Choroid plexus epithelial cell (primary cell): ENCODE measurements at regions not wholly inside any gene's neighbourhood (a gene's known extent, or its start where the extent isn't known, plus 50 kb on each side); places are given as distances from the start of the nearest gene placed in this dataset.

Experiments used
- DNase-seq: peaks from one replicate; pipeline ENCODE4 v3.0.0-alpha.2; 2010; ENCODE audit warnings: low read depth
- H3K4me3 ChIP-seq: 2 replicates; pipeline ENCODE4 v1.5.1; 2011; ENCODE audit warnings: low read depth, mild to moderate bottlenecking, control low read depth, low read length, moderate library complexity
- CTCF ChIP-seq: conservative IDR thresholded peaks from 2 replicates; pipeline ENCODE4 v1.5.1; 2011; ENCODE audit warnings: low read depth, mild to moderate bottlenecking, control low read depth, inconsistent platforms, low read length, moderate library complexity

DNA sequence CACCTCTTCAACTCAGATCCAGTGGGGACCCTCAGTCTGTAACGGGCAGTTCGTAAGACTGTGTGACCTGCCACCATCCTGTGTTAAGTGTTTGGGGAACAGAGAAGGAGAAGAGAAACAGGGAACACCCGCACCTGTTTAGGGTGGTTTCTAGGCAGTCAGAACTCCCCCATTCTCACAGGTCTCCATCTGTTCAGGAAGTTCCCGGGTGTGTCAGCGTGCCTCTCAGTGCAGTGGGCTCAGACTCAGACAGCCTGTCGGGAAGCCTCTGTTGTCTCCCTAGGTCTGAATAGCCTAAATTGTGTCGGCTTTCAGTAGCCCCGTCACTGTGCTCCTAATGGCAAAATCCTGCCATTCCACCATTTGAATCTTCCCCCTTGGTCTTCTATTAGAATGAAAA is 256.6 kb downstream of the LOXHD1 start:
- TF ChIP-seq CTCF, result no peak
- no peak overlapping the region for H3K4me3 ChIP-seq
- DNase-seq, result no peak

GRCh38 chr18:46401486-46402070 is 255.4 kb downstream of the LOXHD1 start:
- no peak overlapping the region for H3K4me3 ChIP-seq
- peak; percentile 37 for DNase-seq
- TF ChIP-seq CTCF, result no peak

DNA sequence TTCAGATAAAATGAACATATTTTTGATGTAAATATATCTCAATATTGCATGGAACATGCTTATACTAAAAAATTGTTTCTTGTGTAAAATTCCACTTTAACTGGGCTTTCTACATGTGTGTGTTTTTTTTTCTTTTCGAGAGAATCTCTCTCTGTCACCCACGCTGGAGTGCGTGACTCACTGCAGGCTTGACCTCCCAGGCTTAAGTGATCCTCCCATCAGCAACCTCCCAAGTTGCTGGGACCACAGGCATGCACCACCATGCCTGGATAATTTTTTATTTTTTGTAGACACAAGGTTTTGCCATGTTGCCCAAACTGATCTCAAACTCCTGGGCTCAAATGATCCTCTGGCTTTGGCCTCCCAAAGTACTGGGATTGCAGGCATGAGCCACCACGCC is 254.6 kb downstream of the LOXHD1 start:
- H3K4me3 ChIP-seq, result no peak overlapping the region
- no peak for TF ChIP-seq CTCF
- DNase-seq, result peak; percentile 73

DNA sequence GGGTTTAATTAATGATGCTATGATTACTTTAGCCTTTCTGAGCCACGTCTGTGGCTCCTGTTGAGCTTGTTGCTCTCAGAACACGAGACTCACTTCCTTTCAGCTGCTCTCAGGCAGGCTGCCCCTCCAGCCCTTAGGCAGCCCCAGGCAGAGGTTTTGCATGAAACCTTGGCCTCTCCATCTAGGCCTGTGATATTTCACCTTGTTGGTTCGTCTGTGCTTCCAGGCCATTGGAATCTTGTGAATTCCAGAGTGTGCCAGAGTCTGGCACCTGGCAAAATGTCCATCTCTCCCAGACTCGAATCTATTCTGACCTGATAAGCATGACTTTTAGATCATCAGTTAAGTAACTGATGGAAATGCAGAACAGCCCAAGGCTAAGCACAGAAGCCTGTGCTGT is 254.1 kb downstream of the LOXHD1 start:
- no peak overlapping the region for H3K4me3 ChIP-seq
- no peak for TF ChIP-seq CTCF
- no peak for DNase-seq

- TF ChIP-seq CTCF, result no peak
- no peak overlapping the region for H3K4me3 ChIP-seq
- no peak for DNase-seq
Observed at GRCh38 chr18:46405832-46406538, 251.0 kb downstream of the LOXHD1 start.

GRCh38 chr18:46406539-46406932 is 250.5 kb downstream of the LOXHD1 start:
- H3K4me3 ChIP-seq, result no peak overlapping the region
- no peak for DNase-seq
- no peak for TF ChIP-seq CTCF

GRCh38 chr18:46407486-46408166 is 249.4 kb downstream of the LOXHD1 start:
- TF ChIP-seq CTCF, result no peak
- DNase-seq, result peak; percentile 70
- H3K4me3 ChIP-seq, result no peak overlapping the region
